DMS153 (cell line): ENCODE measurements at regions not wholly inside any gene's neighbourhood (a gene's known extent, or its start where the extent isn't known, plus 50 kb on each side); places are given as distances from the start of the nearest gene placed in this dataset.

Source experiments
- DNase-seq: peaks from one replicate; lab custom pipeline; 2025; lab: John Stamatoyannopoulos, UW

- DNase-seq = no peak
These were observed 515.0 kb downstream of the TMEM182 start for GRCh38 chr2:103276869-103277268.

- DNase-seq = no peak
These were observed 522.9 kb downstream of the TMEM182 start for GRCh38 chr2:103284750-103285149.

GRCh38 chr2:103285354-103285753 lies 523.5 kb downstream of the TMEM182 start:
- DNase-seq = peak; percentile 14

- DNase-seq = no peak
These were observed 525.9 kb downstream of the TMEM182 start for GRCh38 chr2:103287746-103288145.

- DNase-seq = peak; percentile 77
These were observed 526.9 kb downstream of the TMEM182 start for GRCh38 chr2:103288696-103289095.

- peak; percentile 62 for DNase-seq
These were observed 527.4 kb downstream of the TMEM182 start for GRCh38 chr2:103289105-103289725.

- no peak for DNase-seq
These were observed 530.7 kb downstream of the TMEM182 start for GRCh38 chr2:103292573-103292972.

GRCh38 chr2:103293067-103293741 lies 531.4 kb downstream of the TMEM182 start:
- no peak for DNase-seq

GRCh38 chr2:103293742-103294077 lies 531.9 kb downstream of the TMEM182 start:
- DNase-seq = no peak

GRCh38 chr2:103294420-103294819 lies 532.6 kb downstream of the TMEM182 start:
- no peak for DNase-seq

- DNase-seq = no peak
These were observed 533.8 kb downstream of the TMEM182 start for GRCh38 chr2:103295591-103295990.

- no peak for DNase-seq
These were observed 562.8 kb downstream of the TMEM182 start for GRCh38 chr2:103324671-103325070.

GRCh38 chr2:103327386-103327785 lies 565.6 kb downstream of the TMEM182 start:
- DNase-seq = no peak

GRCh38 chr2:103327966-103328365 lies 566.1 kb downstream of the TMEM182 start:
- no peak for DNase-seq

- DNase-seq = no peak
These were observed 573.6 kb downstream of the TMEM182 start for GRCh38 chr2:103335403-103335802.

- DNase-seq = no peak
These were observed 577.0 kb downstream of the TMEM182 start for GRCh38 chr2:103338819-103339218.

- no peak for DNase-seq
These were observed 584.9 kb downstream of the TMEM182 start for GRCh38 chr2:103346780-103347179.

GRCh38 chr2:103353774-103354173 lies 591.9 kb downstream of the TMEM182 start:
- no peak for DNase-seq

GRCh38 chr2:103355287-103355686 lies 593.5 kb downstream of the TMEM182 start:
- DNase-seq = no peak

- DNase-seq = no peak
These were observed 599.9 kb downstream of the TMEM182 start for GRCh38 chr2:103361712-103362111.

GRCh38 chr2:103363639-103364038 lies 601.8 kb downstream of the TMEM182 start:
- DNase-seq = no peak

- DNase-seq = no peak
These were observed 602.3 kb downstream of the TMEM182 start for GRCh38 chr2:103364177-103364576.

GRCh38 chr2:103365071-103365470 lies 603.2 kb downstream of the TMEM182 start:
- DNase-seq = no peak

- DNase-seq = no peak
These were observed 606.0 kb downstream of the TMEM182 start for GRCh38 chr2:103367877-103368276.
